Endothelial cell (in vitro differentiated cells): ENCODE measurements at regions not wholly inside any gene's neighbourhood (a gene's known extent, or its start where the extent isn't known, plus 50 kb on each side); places are given as distances from the start of the nearest gene placed in this dataset.

ENCODE experiments used
- DNase-seq: peaks from one replicate; pipeline ENCODE4 v3.0.0; 2021; ENCODE audit warnings: low spot score
- H3K27ac Mint-ChIP-seq: one replicate; pipeline ENCODE4 v1.8.0; 2021; ENCODE audit warnings: mixed read lengths, inconsistent platforms; ENCODE audit not compliant: unreplicated experiment
- H3K27me3 Mint-ChIP-seq: one replicate; pipeline ENCODE4 v1.8.0; 2021; ENCODE audit warnings: mild to moderate bottlenecking, moderate library complexity, mixed read lengths, inconsistent platforms; ENCODE audit not compliant: unreplicated experiment
- H3K36me3 Mint-ChIP-seq: one replicate; pipeline ENCODE4 v1.8.0; 2021; ENCODE audit warnings: mild to moderate bottlenecking, low read depth, mixed read lengths, inconsistent platforms; ENCODE audit not compliant: unreplicated experiment
- H3K4me1 Mint-ChIP-seq: one replicate; pipeline ENCODE4 v1.8.0; 2021; ENCODE audit warnings: mild to moderate bottlenecking, mixed read lengths, inconsistent platforms; ENCODE audit not compliant: unreplicated experiment
- H3K4me3 Mint-ChIP-seq: one replicate; pipeline ENCODE4 v1.8.0; 2021; ENCODE audit warnings: mild to moderate bottlenecking, mixed read lengths, inconsistent platforms; ENCODE audit not compliant: unreplicated experiment
- H3K9me3 Mint-ChIP-seq: one replicate; pipeline ENCODE4 v1.8.0; 2021; ENCODE audit warnings: mixed read lengths, inconsistent platforms; ENCODE audit not compliant: unreplicated experiment
- CTCF ChIP-seq: fragments of 200-600 bp; sonication (generic); IDR thresholded peaks from one replicate; pipeline ENCODE4 v1.5.0; 2021; ENCODE audit warnings: antibody characterized with exemption; ENCODE audit not compliant: unreplicated experiment

GRCh38 chr2:134019871-134020270 lies 234.0 kb upstream of the MGAT5 start:
- no peak for TF ChIP-seq CTCF
- Mint-ChIP-seq H3K4me1 (no peaks in the 10 kb centered on the region), H3K9me3 (no peaks in the 10 kb centered on the region), H3K27me3 (no peaks in the 10 kb centered on the region), H3K27ac (no peak overlapping the region), H3K36me3 (no peaks in the 10 kb centered on the region), H3K4me3 (no peak overlapping the region)
- no peak for DNase-seq

- H3K36me3 Mint-ChIP-seq, result no peaks in the 10 kb centered on the region
- no peak for DNase-seq
- H3K27me3 Mint-ChIP-seq, result no peaks in the 10 kb centered on the region
- H3K4me1 Mint-ChIP-seq, result no peaks in the 10 kb centered on the region
- H3K9me3 Mint-ChIP-seq, result no peaks in the 10 kb centered on the region
- H3K27ac Mint-ChIP-seq, result no peak overlapping the region
- TF ChIP-seq CTCF, result no peak
- no peak overlapping the region for H3K4me3 Mint-ChIP-seq
These were observed 233.3 kb upstream of the MGAT5 start for GRCh38 chr2:134020608-134021007.

GRCh38 chr2:134021830-134022524 lies 231.9 kb upstream of the MGAT5 start:
- Mint-ChIP-seq H3K4me3 (no peak overlapping the region), H3K27ac (no peak overlapping the region), H3K4me1 (no peaks in the 10 kb centered on the region), H3K9me3 (no peaks in the 10 kb centered on the region), H3K27me3 (peaks cover 2% of the 10 kb centered on the region), H3K36me3 (no peaks in the 10 kb centered on the region)
- TF ChIP-seq CTCF, result no peak
- no peak for DNase-seq

GRCh38 chr2:134023854-134024253 lies 230.0 kb upstream of the MGAT5 start:
- no peak for TF ChIP-seq CTCF
- no peak for DNase-seq
- Mint-ChIP-seq H3K4me1 (no peaks in the 10 kb centered on the region), H3K27me3 (peaks cover 2% of the 10 kb centered on the region), H3K9me3 (no peaks in the 10 kb centered on the region), H3K36me3 (no peaks in the 10 kb centered on the region), H3K4me3 (no peak overlapping the region), H3K27ac (no peak overlapping the region)

GRCh38 chr2:134027980-134028379 lies 225.9 kb upstream of the MGAT5 start:
- DNase-seq, result no peak
- Mint-ChIP-seq H3K9me3 (no peaks in the 10 kb centered on the region), H3K36me3 (no peaks in the 10 kb centered on the region), H3K4me1 (no peaks in the 10 kb centered on the region), H3K27me3 (peaks cover 2% of the 10 kb centered on the region), H3K4me3 (no peak overlapping the region), H3K27ac (no peak overlapping the region)
- no peak for TF ChIP-seq CTCF
